ENCODE measurements at regions not wholly inside any gene's neighbourhood (a gene's known extent, or its start where the extent isn't known, plus 50 kb on each side); places are given as distances from the start of the nearest gene placed in this dataset.

DNA sequence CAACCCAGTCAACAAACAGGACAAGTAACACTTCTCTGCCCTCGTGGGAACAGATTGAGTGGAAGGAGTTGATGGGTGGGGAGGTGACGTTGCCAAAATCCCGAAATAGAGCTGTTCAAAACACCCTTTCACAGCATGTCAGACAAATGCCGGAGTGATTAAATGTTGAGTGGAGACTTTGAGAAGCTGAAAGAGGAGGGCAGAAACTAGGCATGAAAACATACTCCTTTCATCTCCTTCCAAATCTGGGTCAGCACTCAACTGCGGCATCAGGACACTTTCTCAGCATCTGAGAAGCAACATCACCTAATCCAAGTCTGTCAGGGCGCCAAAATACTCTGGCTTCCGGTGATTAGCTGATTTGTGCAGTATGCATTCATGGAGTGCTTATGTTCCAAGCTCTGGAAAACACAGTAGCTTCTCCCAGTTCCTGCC lies 51.5 kb upstream of the MRI1 start:
- CTCF ChIA-PET: interaction anchor here (0.6 to 1.0 kb wide), 3 partner anchors 9 to 13 kb away, joined by 3 read pairs; no protein-coding TSS in a partner anchor
- Histone ChIP-seq H3K27ac (ENCODE audit: insufficient read depth in 1 of 2, low read depth in 1 of 2, low read length in 2 of 2, poor library complexity in 1 of 2, severe bottlenecking in 2 of 2) (no peak overlapping the region), H3K36me3 (ENCODE audit: control insufficient read depth in 4 of 4, insufficient read depth in 4 of 4, low read length in 3 of 4) (no peaks in the 10 kb centered on the region), H3K9me3 (ENCODE audit: control extremely low read depth in 1 of 5, control insufficient read depth in 4 of 5, insufficient read depth in 2 of 5, low read depth in 1 of 5, low read length in 4 of 5) (peaks cover 0 to 5% (median 0%) of the 10 kb centered on the region in 5 experiments), H3K4me3 (ENCODE audit: control insufficient read depth in 1 of 7, extremely low read depth in 1 of 7, insufficient read depth in 4 of 7, low read depth in 2 of 7, low read length in 6 of 7) (no peak overlapping the region), H3K4me1 (ENCODE audit: control extremely low read depth in 1 of 4, control insufficient read depth in 4 of 4, insufficient read depth in 4 of 4, low read length in 3 of 4) (peaks cover 0 to 9% (median 2%) of the 10 kb centered on the region in 4 experiments), H3K27me3 (replicated peaks in 2 of 5; ENCODE audit: control insufficient read depth in 4 of 5, insufficient read depth in 5 of 5, low read length in 4 of 5) (no peaks in the 10 kb centered on the region)
- POLR2A ChIA-PET: no interaction called here
- no peak for DNase-seq
- WGBS (ENCODE audit: insufficient coverage): 96% methylated on average over 3 of the region's 7 CpGs

DNA sequence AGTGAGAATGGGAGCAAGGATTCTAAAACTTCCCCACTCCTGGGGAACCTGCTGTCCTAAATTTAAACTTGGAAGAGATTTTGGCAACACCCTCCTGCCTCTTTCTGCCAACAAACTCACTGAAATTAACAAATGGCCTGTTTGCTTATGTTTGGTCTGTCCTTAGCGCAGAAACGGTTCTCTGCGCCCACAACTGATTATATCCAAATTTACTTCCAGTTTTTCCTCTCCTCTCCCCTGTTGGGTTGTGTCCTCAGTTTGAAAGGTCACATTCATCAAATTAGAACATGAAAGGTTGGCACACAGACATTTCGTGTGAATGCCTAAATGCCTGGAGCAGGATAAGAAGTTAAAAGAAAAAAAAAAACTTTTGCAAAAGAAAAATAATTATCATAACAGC lies 56.4 kb upstream of the MRI1 start:
- H3K36me3 ChIP-seq (ENCODE audit: control insufficient read depth in 4 of 4, insufficient read depth in 4 of 4, low read length in 3 of 4): no peaks in the 10 kb centered on the region
- no peak overlapping the region for H3K4me3 ChIP-seq (ENCODE audit: control insufficient read depth in 1 of 7, extremely low read depth in 1 of 7, insufficient read depth in 4 of 7, low read depth in 2 of 7, low read length in 6 of 7)
- 0% methylated on average over 1 of the region's 4 CpGs for WGBS (ENCODE audit: insufficient coverage)
- ChIA-PET POLR2A (no interaction called here), CTCF (no interaction called here)
- H3K4me1 ChIP-seq (ENCODE audit: control extremely low read depth in 1 of 4, control insufficient read depth in 4 of 4, insufficient read depth in 4 of 4, low read length in 3 of 4): no peaks in the 10 kb centered on the region
- peak in 1 of 3 donors; percentile 49 for DNase-seq
- no peak overlapping the region for H3K27ac ChIP-seq (ENCODE audit: insufficient read depth in 1 of 2, low read depth in 1 of 2, low read length in 2 of 2, poor library complexity in 1 of 2, severe bottlenecking in 2 of 2)
- peaks cover 0 to 7% (median 3%) of the 10 kb centered on the region in 5 experiments for H3K27me3 ChIP-seq (replicated peaks in 2 of 5; ENCODE audit: control insufficient read depth in 4 of 5, insufficient read depth in 5 of 5, low read length in 4 of 5)
- peaks cover 0 to 7% (median 0%) of the 10 kb centered on the region in 5 experiments for H3K9me3 ChIP-seq (ENCODE audit: control extremely low read depth in 1 of 5, control insufficient read depth in 4 of 5, insufficient read depth in 2 of 5, low read depth in 1 of 5, low read length in 4 of 5)

DNA sequence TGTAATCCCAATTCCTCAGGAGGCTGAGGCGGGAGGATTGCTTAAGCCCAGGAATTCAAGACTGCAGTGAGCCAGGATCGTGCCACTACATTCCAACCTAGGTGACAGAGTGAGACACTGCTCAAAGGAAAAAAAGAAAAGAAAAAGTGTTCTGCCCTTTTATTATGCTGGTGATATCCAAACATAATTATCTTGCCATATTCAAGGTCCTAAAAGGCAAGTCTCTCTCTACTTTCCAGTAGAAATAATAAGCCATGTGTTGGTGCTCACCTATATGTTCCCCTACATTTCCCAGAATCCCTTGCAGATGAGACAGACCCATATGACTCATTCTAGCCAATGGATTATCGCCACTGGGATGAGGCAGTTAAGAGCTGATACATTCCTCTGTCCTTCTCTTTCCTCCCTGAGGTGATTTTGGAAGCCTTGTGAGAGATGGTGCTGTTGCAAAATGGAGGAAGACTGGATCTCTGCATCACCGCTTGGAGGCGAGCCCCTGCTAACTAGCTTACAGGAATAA lies 58.3 kb upstream of the MRI1 start:
- no peaks in the 10 kb centered on the region for H3K36me3 ChIP-seq (ENCODE audit: control insufficient read depth in 4 of 4, insufficient read depth in 4 of 4, low read length in 3 of 4)
- H3K9me3 ChIP-seq (ENCODE audit: control extremely low read depth in 1 of 5, control insufficient read depth in 4 of 5, insufficient read depth in 2 of 5, low read depth in 1 of 5, low read length in 4 of 5): peaks cover 0 to 12% (median 3%) of the 10 kb centered on the region in 5 experiments
- H3K4me1 ChIP-seq (ENCODE audit: control extremely low read depth in 1 of 4, control insufficient read depth in 4 of 4, insufficient read depth in 4 of 4, low read length in 3 of 4): no peaks in the 10 kb centered on the region
- no peak overlapping the region for H3K4me3 ChIP-seq (ENCODE audit: control insufficient read depth in 1 of 7, extremely low read depth in 1 of 7, insufficient read depth in 4 of 7, low read depth in 2 of 7, low read length in 6 of 7)
- ChIA-PET CTCF (interaction anchor here (1.8 kb wide), 1 partner anchor 14 kb away, joined by 4 read pairs; no protein-coding TSS in a partner anchor), POLR2A (no interaction called here)
- peaks cover under 1 to 21% (median 5%) of the 10 kb centered on the region in 5 experiments for H3K27me3 ChIP-seq (replicated peaks in 2 of 5; ENCODE audit: control insufficient read depth in 4 of 5, insufficient read depth in 5 of 5, low read length in 4 of 5)
- DNase-seq: no peak
- 100% methylated on average over 3 of the region's 5 CpGs for WGBS (ENCODE audit: insufficient coverage)
- no peak overlapping the region for H3K27ac ChIP-seq (ENCODE audit: insufficient read depth in 1 of 2, low read depth in 1 of 2, low read length in 2 of 2, poor library complexity in 1 of 2, severe bottlenecking in 2 of 2)

DNA sequence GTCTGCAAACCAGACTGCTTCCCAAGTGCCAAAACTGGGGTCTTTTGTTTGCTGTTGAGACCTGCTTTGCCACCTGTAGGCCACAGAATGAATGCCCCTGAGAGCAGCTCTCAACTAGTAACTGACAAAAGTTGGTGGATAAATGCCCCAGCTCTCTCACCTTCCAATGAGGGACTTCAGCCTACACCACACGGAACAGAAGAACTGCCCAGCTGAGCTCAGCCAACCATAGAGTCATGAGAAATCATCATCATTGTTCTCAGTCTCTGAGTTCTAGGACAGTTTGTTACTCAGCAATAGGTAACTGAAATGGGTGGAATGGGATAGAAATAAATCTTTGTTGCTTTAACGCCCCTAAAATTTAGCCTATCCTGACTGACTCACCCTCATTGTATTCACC lies 59.1 kb upstream of the MRI1 start:
- WGBS (ENCODE audit: insufficient coverage): 100% methylated on average over 1 of the region's 2 CpGs
- ChIA-PET POLR2A (no interaction called here), CTCF (interaction anchor here (1.8 kb wide), 1 partner anchor 15 kb away, joined by 4 read pairs; no protein-coding TSS in a partner anchor)
- Histone ChIP-seq H3K4me1 (ENCODE audit: control extremely low read depth in 1 of 4, control insufficient read depth in 4 of 4, insufficient read depth in 4 of 4, low read length in 3 of 4) (no peaks in the 10 kb centered on the region), H3K4me3 (ENCODE audit: control insufficient read depth in 1 of 7, extremely low read depth in 1 of 7, insufficient read depth in 4 of 7, low read depth in 2 of 7, low read length in 6 of 7) (no peak overlapping the region), H3K27ac (ENCODE audit: insufficient read depth in 1 of 2, low read depth in 1 of 2, low read length in 2 of 2, poor library complexity in 1 of 2, severe bottlenecking in 2 of 2) (no peak overlapping the region), H3K27me3 (replicated peaks in 2 of 5; ENCODE audit: control insufficient read depth in 4 of 5, insufficient read depth in 5 of 5, low read length in 4 of 5) (peaks cover 3 to 28% (median 9%) of the 10 kb centered on the region in 5 experiments), H3K36me3 (ENCODE audit: control insufficient read depth in 4 of 4, insufficient read depth in 4 of 4, low read length in 3 of 4) (no peaks in the 10 kb centered on the region), H3K9me3 (ENCODE audit: control extremely low read depth in 1 of 5, control insufficient read depth in 4 of 5, insufficient read depth in 2 of 5, low read depth in 1 of 5, low read length in 4 of 5) (peaks cover 0 to 12% (median 3%) of the 10 kb centered on the region in 5 experiments)
- no peak for DNase-seq

DNA sequence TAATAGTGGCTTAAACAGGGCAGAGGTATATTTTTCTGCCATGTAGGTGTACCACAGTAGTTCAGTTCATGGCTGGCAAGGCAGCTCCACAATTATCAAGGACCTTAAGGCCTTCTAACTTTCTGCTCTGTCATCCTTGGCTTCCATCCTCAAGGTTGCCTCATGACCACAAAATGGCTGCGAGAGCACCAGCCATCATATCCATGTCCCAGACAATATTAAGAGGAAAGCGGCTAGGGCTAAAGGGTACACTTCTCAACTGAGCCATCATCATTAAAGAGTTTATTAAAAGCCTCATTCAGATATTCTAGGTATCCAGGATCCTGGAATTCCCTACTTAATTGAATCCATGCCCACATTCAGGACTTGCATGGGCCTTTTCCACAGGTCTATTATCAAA lies 62.7 kb upstream of the MRI1 start:
- DNase-seq: no peak
- WGBS (ENCODE audit: insufficient coverage): 100% methylated on average over 2 of the region's 2 CpGs
- peaks cover 0 to 12% (median 3%) of the 10 kb centered on the region in 5 experiments for H3K9me3 ChIP-seq (ENCODE audit: control extremely low read depth in 1 of 5, control insufficient read depth in 4 of 5, insufficient read depth in 2 of 5, low read depth in 1 of 5, low read length in 4 of 5)
- H3K27me3 ChIP-seq (replicated peaks in 2 of 5; ENCODE audit: control insufficient read depth in 4 of 5, insufficient read depth in 5 of 5, low read length in 4 of 5): peaks cover 3 to 33% (median 8%) of the 10 kb centered on the region in 5 experiments
- H3K36me3 ChIP-seq (ENCODE audit: control insufficient read depth in 4 of 4, insufficient read depth in 4 of 4, low read length in 3 of 4): no peaks in the 10 kb centered on the region
- POLR2A ChIA-PET: no interaction called here
- no peaks in the 10 kb centered on the region for H3K4me1 ChIP-seq (ENCODE audit: control extremely low read depth in 1 of 4, control insufficient read depth in 4 of 4, insufficient read depth in 4 of 4, low read length in 3 of 4)
- H3K4me3 ChIP-seq (ENCODE audit: control insufficient read depth in 1 of 7, extremely low read depth in 1 of 7, insufficient read depth in 4 of 7, low read depth in 2 of 7, low read length in 6 of 7): no peak overlapping the region
- CTCF ChIA-PET: no interaction called here
- no peak overlapping the region for H3K27ac ChIP-seq (ENCODE audit: insufficient read depth in 1 of 2, low read depth in 1 of 2, low read length in 2 of 2, poor library complexity in 1 of 2, severe bottlenecking in 2 of 2)

DNA sequence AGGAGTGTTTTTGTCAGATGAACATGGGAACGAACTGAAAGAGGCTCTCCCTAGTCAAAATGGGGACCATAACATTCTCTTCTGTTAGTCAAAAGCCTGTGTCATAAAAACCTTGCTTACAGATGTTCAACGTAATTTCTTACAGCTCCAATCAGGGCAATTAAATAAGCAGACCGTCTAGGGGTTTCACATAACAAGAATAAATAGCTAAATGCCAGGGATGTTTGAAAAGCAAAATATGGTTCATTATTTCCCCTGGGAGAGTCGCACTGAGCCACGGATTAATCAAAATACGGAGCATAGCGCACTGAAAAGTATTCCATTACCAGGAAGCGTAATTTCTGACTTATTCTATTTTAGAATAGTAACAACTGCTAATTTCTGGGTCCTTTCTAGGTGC lies 63.7 kb upstream of the MRI1 start:
- H3K36me3 ChIP-seq (ENCODE audit: control insufficient read depth in 4 of 4, insufficient read depth in 4 of 4, low read length in 3 of 4): no peaks in the 10 kb centered on the region
- no peak overlapping the region for H3K27ac ChIP-seq (ENCODE audit: insufficient read depth in 1 of 2, low read depth in 1 of 2, low read length in 2 of 2, poor library complexity in 1 of 2, severe bottlenecking in 2 of 2)
- CTCF ChIA-PET: interaction anchor here (0.6 kb wide), 1 partner anchor 321 kb away, joined by 3 read pairs; no protein-coding TSS in a partner anchor
- H3K4me3 ChIP-seq (ENCODE audit: control insufficient read depth in 1 of 7, extremely low read depth in 1 of 7, insufficient read depth in 4 of 7, low read depth in 2 of 7, low read length in 6 of 7): no peak overlapping the region
- DNase-seq: no peak
- POLR2A ChIA-PET: no interaction called here
- peaks cover 0 to 12% (median 3%) of the 10 kb centered on the region in 5 experiments for H3K9me3 ChIP-seq (ENCODE audit: control extremely low read depth in 1 of 5, control insufficient read depth in 4 of 5, insufficient read depth in 2 of 5, low read depth in 1 of 5, low read length in 4 of 5)
- 93% methylated on average over 7 of the region's 8 CpGs for WGBS (ENCODE audit: insufficient coverage)
- H3K27me3 ChIP-seq (replicated peaks in 2 of 5; ENCODE audit: control insufficient read depth in 4 of 5, insufficient read depth in 5 of 5, low read length in 4 of 5): peaks cover 3 to 26% (median 8%) of the 10 kb centered on the region in 5 experiments
- H3K4me1 ChIP-seq (ENCODE audit: control extremely low read depth in 1 of 4, control insufficient read depth in 4 of 4, insufficient read depth in 4 of 4, low read length in 3 of 4): no peaks in the 10 kb centered on the region

DNA sequence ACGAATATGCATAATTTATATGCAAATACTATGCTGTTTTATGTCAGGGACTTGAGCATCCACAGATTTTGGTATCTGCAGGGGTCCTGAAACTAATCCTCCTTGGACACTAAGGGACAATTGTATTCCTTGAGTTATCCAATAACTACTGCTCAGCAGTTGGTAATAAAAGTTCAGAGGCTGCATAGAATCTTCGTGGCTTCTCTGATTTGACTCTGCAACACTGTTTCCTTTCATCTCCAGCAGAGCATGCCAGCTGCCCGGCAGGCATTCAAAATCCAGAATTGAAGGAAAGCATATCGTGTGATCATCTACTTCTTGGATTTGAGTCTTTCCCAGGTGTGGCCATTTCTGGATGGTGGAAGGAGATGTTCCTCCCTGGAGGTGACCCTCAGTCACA lies 64.5 kb upstream of the MRI1 start:
- H3K9me3 ChIP-seq (ENCODE audit: control extremely low read depth in 1 of 5, control insufficient read depth in 4 of 5, insufficient read depth in 2 of 5, low read depth in 1 of 5, low read length in 4 of 5): peaks cover 0 to 5% (median 3%) of the 10 kb centered on the region in 5 experiments
- no peak overlapping the region for H3K4me3 ChIP-seq (ENCODE audit: control insufficient read depth in 1 of 7, extremely low read depth in 1 of 7, insufficient read depth in 4 of 7, low read depth in 2 of 7, low read length in 6 of 7)
- no peaks in the 10 kb centered on the region for H3K4me1 ChIP-seq (ENCODE audit: control extremely low read depth in 1 of 4, control insufficient read depth in 4 of 4, insufficient read depth in 4 of 4, low read length in 3 of 4)
- no peaks in the 10 kb centered on the region for H3K36me3 ChIP-seq (ENCODE audit: control insufficient read depth in 4 of 4, insufficient read depth in 4 of 4, low read length in 3 of 4)
- ChIA-PET CTCF (no interaction called here), POLR2A (no interaction called here)
- H3K27ac ChIP-seq (ENCODE audit: insufficient read depth in 1 of 2, low read depth in 1 of 2, low read length in 2 of 2, poor library complexity in 1 of 2, severe bottlenecking in 2 of 2): no peak overlapping the region
- 51% methylated on average over 3 of the region's 4 CpGs for WGBS (ENCODE audit: insufficient coverage)
- H3K27me3 ChIP-seq (replicated peaks in 2 of 5; ENCODE audit: control insufficient read depth in 4 of 5, insufficient read depth in 5 of 5, low read length in 4 of 5): peaks cover 2 to 26% (median 8%) of the 10 kb centered on the region in 5 experiments
- no peak for DNase-seq
